NCI-H187 treated with DMSO at 0.1 percent for 48 hours (cell line): ENCODE measurements at regions not wholly inside any gene's neighbourhood (a gene's known extent, or its start where the extent isn't known, plus 50 kb on each side); places are given as distances from the start of the nearest gene placed in this dataset.

Experiments
- DNase-seq: peaks from one replicate; lab custom pipeline; 2025; lab: John Stamatoyannopoulos, UW

DNA sequence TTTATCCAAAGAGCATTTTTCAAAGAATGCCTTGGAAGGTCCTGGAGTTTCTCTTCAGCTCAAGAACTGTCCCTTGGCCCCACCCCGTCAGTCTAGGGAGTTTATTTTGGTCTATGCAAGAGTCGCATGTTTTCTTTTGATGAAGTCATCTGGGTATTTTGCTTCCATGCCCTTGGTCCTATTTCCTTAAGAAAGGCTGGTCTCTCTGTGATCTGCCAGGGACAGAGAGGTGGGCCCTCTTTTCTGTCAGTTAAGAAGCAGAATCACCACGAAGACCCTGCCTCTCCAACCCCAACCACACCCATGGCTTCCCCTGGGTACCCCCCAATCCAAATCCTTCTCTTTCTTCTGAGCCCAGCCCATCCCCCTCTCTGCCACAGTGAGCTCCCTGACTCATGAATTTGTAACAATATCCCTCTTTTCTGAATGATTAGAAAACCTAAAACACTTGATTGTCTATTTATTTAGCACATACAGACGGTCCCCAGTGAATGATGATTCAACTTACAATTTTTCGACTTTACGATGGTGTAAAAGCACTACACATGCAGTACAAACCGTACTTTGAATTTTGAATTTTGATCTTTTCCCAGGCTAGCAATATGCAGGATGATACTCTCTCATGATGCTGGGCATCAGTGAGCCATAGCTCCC lies 163.5 kb upstream of the ADRA1B start:
- DNase-seq: no peak

DNA sequence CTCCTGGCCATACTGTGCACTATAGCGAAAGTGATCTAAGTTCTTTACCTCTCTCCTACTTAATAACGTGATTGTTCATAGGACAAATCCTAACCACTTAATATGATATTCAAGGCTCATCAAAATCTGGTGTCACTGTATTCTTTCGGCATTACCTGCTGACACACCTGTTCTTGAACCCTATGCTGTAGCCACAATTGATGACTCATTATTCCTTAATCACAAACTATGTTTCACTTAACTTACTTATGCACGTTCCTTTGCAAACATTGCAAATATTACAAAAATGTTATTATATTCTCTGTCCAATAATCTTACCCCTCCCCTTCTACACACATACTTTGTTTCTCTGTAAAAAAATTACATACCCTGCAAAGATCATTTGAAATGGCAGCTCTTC lies 158.1 kb upstream of the ADRA1B start:
- DNase-seq: no peak

DNA sequence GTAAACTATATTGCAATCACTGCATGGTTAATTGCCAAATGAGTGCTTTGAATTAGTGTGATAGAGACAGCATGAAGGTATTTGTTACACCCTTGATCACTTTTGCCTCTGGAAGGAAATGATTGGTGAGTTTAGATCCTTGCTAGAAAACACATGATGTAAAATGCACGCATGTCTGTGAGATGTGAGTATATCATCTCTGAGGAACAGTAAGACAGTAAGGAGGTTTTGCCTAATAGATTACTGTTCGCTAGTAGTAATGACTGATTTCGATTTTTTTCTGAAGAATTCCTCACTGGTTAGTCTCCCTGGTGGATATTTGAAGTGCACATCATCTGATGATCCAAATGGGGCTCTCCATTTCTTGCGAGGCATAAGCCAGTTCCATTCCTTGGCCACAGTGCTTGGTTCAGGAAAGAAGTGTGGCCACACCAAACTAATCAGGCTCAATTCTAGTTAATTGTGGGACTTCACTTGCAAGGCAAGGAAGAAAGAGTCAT lies 156.4 kb upstream of the ADRA1B start:
- DNase-seq: no peak

DNA sequence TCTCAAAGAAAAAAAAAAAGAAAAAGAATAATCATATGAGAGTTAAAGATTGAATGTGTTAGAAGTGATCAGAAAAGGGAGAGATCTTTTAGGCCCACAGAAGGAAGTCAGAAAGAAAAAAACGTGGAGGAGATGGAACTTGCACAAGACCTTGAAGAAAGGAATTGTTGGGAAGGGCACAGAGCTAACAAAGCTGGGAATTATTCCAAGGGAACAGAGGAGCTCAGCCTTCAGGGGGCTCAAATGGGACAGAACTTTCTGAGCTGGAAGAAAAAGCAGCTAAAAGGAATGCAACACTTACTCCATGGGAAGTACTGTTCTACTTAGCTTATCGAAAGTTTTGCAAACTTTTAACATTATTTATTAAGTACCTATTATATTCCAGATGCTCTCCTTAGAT lies 153.4 kb upstream of the ADRA1B start:
- DNase-seq: no peak

DNA sequence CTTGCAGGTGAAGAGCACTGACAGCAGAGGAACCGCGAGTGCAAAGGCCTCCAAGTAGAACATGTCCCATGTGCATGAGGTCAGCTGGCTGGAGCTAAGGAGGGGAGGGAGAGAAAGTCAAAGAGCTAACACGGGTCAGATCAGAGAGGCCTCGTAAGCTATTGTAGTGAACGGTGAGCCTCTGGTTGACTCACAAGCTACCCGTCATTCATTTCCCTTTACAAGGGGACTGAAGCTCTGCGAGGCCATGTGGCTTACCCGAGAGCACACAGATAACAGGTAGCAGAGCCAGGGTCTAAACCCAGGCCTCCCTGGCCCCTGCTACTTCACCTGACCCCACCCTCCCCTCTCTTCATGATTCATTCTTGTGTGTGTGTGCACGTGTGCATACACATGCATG lies 152.7 kb upstream of the ADRA1B start:
- DNase-seq: no peak

DNA sequence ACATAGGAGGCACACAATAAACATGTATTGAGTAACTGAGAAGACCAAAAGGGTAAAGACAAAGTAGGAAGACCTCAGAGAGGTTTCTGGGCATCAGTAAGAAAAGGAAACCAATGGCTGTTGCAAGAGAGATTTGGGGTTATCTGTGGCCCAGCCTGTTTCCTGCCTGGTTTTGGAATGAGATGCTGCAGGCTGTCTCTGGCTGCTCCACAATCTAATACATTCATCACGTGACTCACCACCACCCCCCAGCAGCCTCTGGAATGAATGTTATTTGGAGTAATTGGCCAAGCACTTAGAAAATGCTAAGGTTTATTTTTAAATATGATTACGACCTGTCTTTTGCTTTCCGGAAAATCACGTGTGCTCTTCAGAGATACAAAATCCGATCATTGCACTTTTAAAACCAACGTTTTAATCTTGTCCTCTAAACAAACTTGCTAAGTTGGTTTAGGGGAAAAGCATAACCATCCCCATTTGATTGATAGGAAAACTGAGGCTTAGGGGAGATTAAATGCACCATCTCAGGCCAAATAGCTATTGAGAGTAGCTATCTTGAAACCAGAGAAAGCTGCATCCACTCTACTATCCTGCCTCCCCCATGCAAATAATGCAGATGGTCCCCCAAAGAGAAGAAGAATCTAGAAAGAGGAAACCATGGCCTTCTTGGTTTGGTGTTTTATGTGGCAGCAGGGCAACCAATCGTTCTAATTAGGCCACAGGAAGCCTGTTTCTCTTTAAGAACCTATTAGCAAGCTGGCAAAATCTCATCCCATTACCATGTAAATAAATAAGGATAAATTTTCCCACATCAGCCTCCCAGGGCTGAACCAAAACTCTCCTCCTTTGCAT lies 151.8 kb upstream of the ADRA1B start:
- DNase-seq: no peak

DNA sequence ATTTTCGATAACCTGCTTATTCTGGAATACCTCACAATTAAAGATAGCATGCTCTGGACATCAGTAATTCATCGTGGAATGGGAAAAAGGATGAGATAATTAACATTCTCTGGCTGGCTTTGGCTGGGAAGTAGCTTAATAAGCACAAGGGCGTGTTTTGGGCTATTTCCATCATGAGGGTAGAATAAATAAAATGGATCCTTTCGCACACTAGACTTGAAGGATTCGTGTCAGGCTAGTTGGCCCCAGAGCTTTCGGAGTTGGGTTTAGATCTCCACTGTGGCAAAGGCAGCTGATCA lies 151.2 kb upstream of the ADRA1B start:
- DNase-seq: no peak

DNA sequence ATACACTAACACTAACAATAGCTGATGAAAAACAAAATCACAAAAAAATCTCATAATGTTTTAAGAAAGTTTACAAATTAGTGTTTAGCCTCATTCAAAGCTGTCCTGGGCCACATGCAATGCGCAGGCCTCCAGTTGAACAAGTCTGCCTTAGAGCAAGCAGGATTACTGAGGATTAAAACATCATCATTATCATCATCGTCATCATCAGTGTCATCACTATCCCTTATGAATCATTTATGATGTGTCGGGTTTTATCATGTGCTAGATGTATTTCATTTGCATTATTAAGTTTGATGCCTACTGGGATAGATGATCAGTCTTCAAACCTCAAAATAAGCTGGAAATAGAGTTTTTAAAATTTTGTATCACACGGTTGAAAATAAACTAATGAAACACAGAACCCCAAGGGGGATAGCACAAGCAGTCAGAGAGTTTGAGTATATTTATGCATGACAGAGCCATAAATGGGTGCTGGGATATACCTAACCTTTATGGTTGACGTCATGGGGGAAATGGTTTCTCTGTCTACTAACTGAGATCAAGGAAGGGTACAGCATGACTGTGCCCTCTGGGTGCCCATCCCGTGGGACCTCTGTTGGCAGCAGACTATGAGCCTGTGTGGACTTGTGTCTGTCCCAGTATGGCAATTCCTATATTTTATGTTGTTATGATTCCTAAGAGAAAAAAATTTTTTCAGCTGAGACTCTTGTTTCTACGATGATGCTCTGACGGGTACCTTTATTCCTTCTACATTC lies 150.3 kb upstream of the ADRA1B start:
- DNase-seq: no peak

DNA sequence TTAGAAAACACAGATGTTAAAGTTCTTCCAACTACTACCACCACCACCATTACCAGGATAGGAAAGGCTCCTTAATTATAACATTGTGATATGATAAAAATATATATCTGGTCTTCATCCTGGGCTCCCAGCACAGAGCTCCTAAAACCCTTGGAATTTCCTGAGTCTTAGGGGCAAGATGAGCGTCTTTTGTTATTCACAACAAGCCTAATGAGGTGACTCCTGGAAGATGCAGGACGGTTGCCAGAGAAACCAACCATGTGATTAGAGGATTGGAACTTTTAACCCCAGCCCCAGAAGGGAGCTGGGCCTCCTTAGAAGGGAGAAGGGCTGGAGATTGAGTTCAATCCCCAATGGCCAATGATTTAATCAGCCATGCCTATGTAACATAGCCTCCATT lies 148.0 kb upstream of the ADRA1B start:
- DNase-seq: no peak

DNA sequence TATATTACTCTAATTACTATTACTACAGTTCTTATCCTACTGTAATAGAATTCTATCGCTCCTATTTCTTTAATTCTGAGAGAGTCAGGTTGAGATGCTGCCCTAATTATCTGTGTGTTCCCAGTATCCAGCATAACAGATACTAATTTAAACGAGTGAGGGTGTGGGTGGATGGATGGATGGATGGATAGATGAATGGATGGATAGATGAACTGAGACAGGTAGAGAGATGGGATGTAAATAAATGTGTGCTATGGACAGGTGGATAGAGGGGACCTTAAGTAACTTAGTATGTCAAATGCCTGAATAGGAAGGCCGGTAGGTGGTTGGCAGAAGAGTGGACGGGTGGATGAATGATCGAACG lies 143.6 kb upstream of the ADRA1B start:
- no peak for DNase-seq

DNA sequence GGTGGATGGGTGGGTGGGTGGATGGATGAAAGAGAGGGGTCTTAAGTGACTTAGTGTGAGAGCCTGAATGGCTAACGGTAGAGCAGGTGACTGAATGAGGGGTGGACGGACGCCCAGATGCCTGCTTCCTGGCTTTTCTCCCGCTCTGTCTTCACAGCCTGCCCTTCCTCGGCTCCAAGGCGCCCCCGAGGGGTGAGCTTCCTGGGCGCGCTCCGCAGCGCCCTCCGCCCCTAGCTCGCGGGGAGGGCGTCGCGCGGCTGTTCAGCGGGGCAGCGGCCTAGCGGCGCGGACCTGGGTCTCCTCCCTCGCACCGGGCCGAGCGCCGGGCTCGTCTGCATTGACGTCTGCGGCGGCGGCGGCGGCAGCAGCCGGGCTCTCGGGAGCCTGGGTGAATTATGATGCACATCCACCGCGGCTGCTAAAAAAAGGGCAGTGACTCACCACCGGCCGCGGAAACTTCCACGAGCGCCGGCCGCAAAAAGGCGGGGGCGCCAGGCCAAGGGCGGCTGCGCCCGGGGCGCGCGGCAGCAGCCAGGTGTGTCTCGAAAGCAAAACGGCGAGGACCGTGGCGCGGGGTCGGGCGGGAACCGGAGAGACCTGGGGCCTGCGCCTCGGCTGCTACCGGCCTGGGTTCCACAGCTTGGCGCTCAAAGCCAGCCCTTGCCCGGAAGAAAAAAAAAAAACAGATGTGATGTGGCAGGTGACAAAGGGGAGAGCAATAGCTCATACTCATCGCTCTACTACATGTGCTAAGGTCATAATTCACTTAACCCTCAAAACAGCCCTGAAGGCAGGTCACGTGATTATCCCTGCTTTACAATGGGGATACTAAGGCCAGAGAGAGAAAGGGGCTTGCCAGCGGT lies 143.0 kb upstream of the ADRA1B start:
- DNase-seq: no peak

DNA sequence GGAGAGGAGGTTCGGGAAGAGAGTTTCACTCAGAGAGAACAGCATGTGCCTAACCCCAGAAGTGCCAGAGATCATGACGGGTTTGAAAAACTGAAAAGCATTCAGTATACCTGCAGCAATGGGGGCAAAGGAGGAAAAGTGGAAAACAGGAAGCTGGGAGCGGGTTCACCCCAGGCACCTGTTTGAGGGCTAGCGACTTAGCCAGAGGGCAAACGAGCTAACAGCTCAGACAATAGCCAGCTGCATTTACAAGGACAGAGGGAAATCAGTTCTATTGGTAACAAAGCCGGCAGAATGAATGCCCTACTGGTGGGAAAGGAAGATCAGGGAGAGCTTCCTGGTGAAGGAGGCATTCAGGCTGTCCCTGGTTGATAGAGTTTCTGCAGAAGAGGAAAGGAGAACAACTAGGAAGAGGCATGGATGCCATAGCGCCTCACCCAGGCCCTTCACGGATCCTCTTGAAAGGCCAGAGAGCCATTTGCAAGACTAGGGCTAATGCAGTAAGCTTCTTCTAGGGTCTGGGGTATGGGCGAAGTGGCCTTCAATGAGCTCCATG lies 141.7 kb upstream of the ADRA1B start:
- DNase-seq: no peak

DNA sequence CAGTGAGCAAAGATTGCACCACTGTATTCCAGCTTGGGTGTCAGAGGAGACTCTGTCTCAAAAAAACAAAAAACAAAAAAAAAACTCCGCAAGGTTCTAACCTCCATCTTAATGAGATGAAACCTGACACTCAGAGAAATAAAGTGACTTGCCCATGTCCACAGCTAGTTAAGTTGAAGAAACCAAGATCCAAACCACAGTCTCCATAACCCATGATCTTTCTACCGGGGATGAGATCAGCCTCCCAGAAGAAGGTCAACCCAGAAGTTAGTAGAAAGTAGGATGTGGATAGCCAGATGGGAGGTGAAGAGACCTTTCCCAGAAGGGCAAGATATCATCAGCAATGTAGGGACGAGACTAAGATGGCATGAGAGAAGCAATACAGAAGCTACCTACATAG lies 140.4 kb upstream of the ADRA1B start:
- DNase-seq: no peak

DNA sequence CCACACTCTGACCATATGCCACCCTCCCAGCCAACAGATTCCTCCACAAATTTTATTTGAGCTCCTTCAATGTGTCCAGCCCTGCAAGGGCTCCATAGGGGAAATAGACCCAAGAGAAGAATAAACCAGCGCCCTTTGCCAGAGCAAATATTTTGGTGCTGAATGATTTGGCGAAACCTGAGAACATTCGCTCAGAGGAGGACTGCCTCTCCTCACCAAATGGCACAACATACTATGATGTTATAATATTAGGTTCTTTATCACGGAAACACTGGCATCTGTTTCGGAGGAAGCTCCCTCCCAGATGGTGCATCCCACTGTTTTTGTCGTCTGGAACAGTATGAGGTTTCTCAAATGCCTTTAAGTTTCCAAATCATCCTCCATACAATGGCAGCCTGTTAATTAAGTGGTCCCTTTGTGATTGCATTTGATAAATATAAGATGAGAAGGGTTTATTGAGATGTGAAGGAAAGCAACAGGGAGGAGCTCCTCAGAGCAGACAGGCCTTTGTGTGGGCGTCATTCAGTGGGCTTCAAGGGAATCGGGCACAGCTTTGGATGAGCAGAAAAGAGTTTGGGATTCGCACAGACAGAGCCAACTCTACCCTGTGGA lies 139.1 kb upstream of the ADRA1B start:
- no peak for DNase-seq

DNA sequence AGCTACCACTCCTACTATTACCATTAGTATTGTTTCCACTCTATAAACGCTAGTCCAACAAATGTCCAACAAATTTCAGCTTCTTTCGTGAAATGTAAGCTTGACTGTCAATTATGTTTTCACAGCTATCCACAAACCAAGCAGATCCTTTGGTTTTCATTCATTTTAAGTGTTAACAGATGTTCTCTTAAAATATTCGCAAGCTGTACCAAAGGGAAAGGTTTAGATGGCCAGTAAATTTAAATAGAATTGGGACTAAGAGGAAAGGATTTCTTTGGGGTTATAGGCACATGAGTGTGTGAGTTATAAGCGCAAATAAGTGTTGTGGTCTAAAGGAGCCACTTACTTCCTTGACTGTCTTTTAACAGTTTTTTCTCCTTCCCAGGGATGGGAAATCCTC lies 136.8 kb upstream of the ADRA1B start:
- no peak for DNase-seq

DNA sequence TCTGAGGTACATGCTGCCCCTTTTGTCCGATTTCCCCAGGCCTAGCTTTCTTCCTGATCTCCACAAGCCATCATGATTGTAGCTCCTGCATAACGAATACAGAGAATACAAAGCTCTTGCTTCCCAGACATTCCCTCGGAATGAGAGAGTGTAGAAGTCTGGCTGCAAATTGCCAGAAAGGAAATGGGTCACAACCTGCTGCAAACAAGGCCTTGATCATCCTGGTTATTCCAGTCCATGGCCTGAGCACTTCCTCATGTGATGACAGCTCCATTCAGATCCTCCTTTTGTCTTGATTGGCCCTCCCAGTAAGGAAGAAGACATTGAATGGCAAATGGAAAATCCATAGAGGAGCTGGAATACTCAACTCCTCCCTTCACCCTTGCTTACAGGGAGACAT lies 136.0 kb upstream of the ADRA1B start:
- no peak for DNase-seq

DNA sequence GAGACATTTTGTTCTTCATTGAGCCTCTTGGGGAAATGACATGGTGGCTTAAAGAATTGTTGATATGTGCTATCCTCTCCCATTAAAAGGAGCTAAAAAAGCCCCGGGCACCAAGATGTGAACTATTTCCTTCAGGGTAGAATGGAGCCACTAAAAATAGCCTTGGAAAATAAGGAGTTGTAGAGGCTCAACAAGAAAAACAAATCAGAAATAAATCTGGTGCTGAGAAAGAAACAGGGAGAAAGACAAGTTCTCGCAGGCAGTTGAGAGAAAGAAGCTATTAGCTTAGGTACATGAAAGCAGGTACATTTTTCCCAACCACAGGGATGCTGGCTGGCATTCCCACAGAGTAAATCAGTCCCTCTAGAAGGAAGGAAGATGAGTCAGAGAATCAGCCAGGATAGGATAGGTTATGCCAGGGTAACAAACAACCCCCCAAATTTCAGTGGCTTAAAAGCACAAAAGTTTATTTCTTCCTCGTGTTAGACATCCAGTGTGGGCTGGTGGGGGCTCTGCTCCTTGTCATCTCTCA lies 134.6 kb upstream of the ADRA1B start:
- no peak for DNase-seq

DNA sequence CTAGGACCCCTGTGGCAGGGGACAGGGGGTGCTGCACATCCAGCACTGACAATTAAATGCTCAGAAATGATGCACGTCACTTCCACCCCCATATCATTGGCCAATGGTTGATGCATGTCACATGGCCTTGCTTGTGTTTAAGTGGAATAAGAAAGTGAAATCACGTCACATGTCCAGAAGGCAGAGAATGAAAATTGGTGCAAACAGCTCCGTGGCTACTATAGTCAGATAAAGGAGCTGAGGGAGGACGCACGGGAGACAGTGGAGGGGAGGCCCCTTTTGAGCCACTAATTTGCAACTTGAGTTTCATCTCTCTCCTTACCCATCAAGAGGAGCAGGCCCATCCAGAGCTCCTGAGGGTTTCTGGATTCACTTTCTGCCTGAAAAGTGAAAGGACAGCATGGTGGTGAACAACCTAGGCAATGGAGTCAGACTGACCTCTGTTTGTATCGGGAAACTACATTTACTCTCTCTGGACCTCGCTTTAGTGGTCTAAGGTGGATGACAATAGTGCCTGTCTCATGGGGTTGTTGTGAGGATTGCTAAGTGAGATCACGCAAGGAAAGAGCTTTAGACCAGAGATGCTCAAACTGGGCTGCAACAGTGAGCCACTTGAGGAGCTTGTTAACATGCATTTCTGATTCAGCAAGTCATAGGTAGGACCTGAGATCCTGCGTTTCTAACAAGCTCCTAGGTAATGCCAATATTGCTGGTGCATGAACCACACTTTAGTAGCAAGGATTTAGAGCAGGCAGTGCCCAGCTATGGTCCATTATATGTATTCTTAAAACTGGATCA lies 133.9 kb upstream of the ADRA1B start:
- no peak for DNase-seq

DNA sequence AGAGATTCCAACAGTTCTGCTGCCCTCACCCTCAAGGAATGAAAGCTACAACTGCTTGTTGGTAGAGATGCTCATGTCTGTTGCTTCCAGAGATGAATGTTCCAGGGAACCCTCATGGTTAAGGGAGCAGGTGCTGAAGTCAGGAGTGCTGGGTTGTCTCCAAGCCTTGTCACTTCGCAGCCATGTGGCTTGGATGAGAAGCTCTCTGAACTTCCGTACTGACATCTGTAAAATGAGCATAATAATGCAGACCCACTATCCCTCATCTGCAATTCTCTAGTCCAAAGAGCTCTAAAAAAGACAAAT lies 133.3 kb upstream of the ADRA1B start:
- DNase-seq: no peak

DNA sequence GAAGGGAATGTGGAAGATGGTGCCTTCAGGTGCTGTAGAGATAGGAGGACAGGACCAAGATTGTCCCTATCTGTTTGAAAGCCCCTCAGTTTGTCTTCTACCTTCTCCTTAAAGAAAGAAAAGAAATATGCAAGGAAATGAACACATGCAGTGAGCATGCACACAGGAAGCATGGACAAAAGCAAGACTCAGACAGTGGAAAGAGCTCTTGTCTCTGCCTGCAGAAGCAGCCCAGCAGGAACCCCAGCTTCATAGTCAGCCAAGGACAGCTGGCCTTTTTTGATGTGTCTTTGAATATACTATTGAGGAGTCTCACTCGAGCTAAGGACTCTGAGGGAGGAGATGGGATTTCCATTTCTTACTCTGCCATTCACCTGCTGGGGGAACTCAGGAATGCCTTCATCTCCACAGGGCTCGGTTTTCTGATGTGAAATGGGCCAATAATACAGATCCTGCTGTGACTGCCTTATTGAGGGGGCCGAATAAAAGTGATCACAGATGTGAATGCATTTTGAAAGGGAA lies 132.5 kb upstream of the ADRA1B start:
- DNase-seq: no peak
